H1 (cell line): ENCODE measurements at regions not wholly inside any gene's neighbourhood (a gene's known extent, or its start where the extent isn't known, plus 50 kb on each side); places are given as distances from the start of the nearest gene placed in this dataset.

ENCODE experiments used
- CTCF ChIA-PET: fragments of 300-600 bp; sonication (Branson Sonifier 250); formaldehyde crosslinking; loops from one replicate; lab custom pipeline; 2021; ENCODE audit not compliant: partially characterized antibody; lab: Charles Lee
- POLR2A ChIA-PET: fragments of 300-600 bp; sonication (Branson Sonifier 250); formaldehyde crosslinking; loops from one replicate; lab custom pipeline; 2021; ENCODE audit warnings: inconsistent platforms; ENCODE audit not compliant: partially characterized antibody; lab: Charles Lee
- DNase-seq, 2 experiments: peaks; one replicate each; pipeline versions ENCODE4 v3.0.0 to v3.0.0-alpha.2; 2010 to 2022; ENCODE audit warnings: low spot score in 2 of 2, low read depth in 1 of 2, mixed read lengths in 1 of 2
- FAIRE-seq: peaks from 2 replicates; lab custom pipeline; 2011; peaks lifted over from hg19 to GRCh38; lab: Jason Lieb, UNC
- H2AFZ ChIP-seq: 2 replicates; pipeline ENCODE4 v1.8.1; 2012; ENCODE audit warnings: low read length, inconsistent platforms
- H2AK5ac ChIP-seq: 2 replicates; pipeline ENCODE4 v1.6.1; 2013; ENCODE audit warnings: low read depth, low read length
- H2BK120ac ChIP-seq: replicated peaks from 2 replicates; pipeline ENCODE3; 2013; ENCODE audit warnings: low read depth, low read length, inconsistent platforms
- H2BK12ac ChIP-seq: 2 replicates; pipeline ENCODE4 v1.6.1; 2013; ENCODE audit warnings: low read depth, low read length
- H2BK15ac ChIP-seq: 2 replicates; pipeline ENCODE4 v1.6.1; 2013; ENCODE audit warnings: low read length
- H2BK20ac ChIP-seq: 2 replicates; pipeline ENCODE4 v1.6.1; 2013; ENCODE audit warnings: low read length
- H2BK5ac ChIP-seq: 2 replicates; pipeline ENCODE4 v1.6.1; 2013; ENCODE audit warnings: low read depth, low read length
- H3K14ac ChIP-seq: 2 replicates; pipeline ENCODE4 v1.6.1; 2013; ENCODE audit warnings: inconsistent platforms; ENCODE audit not compliant: insufficient read length
- H3K18ac ChIP-seq: 2 replicates; pipeline ENCODE4 v1.6.1; 2013; ENCODE audit warnings: low read length; ENCODE audit errors: extremely low read depth
- H3K23ac ChIP-seq: 2 replicates; pipeline ENCODE4 v1.6.1; 2013; ENCODE audit warnings: inconsistent platforms; ENCODE audit not compliant: insufficient read length
- H3K23me2 ChIP-seq: 2 replicates; pipeline ENCODE4 v1.6.1; 2013; ENCODE audit warnings: low read depth, low read length
- H3K27ac ChIP-seq: 2 replicates; pipeline ENCODE4 v1.6.1; 2011; ENCODE audit warnings: low read depth, low read length, inconsistent platforms
- H3K27me3 ChIP-seq, 4 experiments: replicated peaks in 1 of 4; 1 replicate in 1 of 4; 2 replicates in 3 of 4; pipeline versions ENCODE4 v1.6.1 to v1.8.1; 2011 to 2013; ENCODE audit warnings: low read length in 3 of 4, mild to moderate bottlenecking in 3 of 4, inconsistent platforms in 2 of 4, mixed read lengths in 2 of 4, moderate library complexity in 1 of 4; ENCODE audit not compliant: control insufficient read depth in 3 of 4, insufficient read depth in 3 of 4; ENCODE audit errors: extremely low read depth in 1 of 4
- H3K36me3 ChIP-seq, 4 experiments: 2 replicates each; pipeline versions ENCODE4 v1.6.1 to v1.8.1; 2011 to 2013; ENCODE audit warnings: mild to moderate bottlenecking in 4 of 4, low read length in 3 of 4, moderate library complexity in 2 of 4, control low read depth in 1 of 4, inconsistent platforms in 1 of 4; ENCODE audit not compliant: insufficient read depth in 4 of 4, control insufficient read depth in 2 of 4
- H3K4ac ChIP-seq: replicated peaks from 2 replicates; pipeline ENCODE3; 2013; ENCODE audit warnings: low read length, low read depth, mixed read lengths, inconsistent platforms; ENCODE audit not compliant: insufficient read length
- H3K4me1 ChIP-seq, 4 experiments: replicated peaks in 1 of 4; 1 replicate in 1 of 4; 2 replicates in 3 of 4; pipeline versions ENCODE4 v1.6.1 to v1.8.1; 2011 to 2013; ENCODE audit warnings: low read length in 3 of 4, inconsistent platforms in 2 of 4, mixed read lengths in 1 of 4; ENCODE audit not compliant: insufficient read depth in 4 of 4, control insufficient read depth in 3 of 4
- H3K4me2 ChIP-seq, 2 experiments: 2 replicates each; pipeline versions ENCODE4 v1.6.1 to v1.8.1; 2011 to 2013; ENCODE audit warnings: low read depth in 2 of 2, low read length in 2 of 2, control low read depth in 1 of 2, inconsistent platforms in 1 of 2, mild to moderate bottlenecking in 1 of 2; ENCODE audit not compliant: insufficient read depth in 1 of 2
- H3K4me3 ChIP-seq, 4 experiments: fragments of 200-600, 300-600 bp in 1 of 4; sonication (generic), shearing (Covaris generic), sonication (Bioruptor Twin) in 1 of 4; 2 replicates each; pipeline versions ENCODE4 v1.5.1 to v1.8.1; 2011 to 2016; ENCODE audit warnings: low read length in 4 of 4, low read depth in 3 of 4, control low read depth in 2 of 4, inconsistent platforms in 2 of 4, mild to moderate bottlenecking in 2 of 4, mixed read lengths in 1 of 4, moderate library complexity in 1 of 4; ENCODE audit not compliant: insufficient read depth in 2 of 4; ENCODE audit errors: extremely low read depth in 1 of 4
- H3K56ac ChIP-seq: replicated peaks from 2 replicates; pipeline ENCODE3; 2013; ENCODE audit warnings: low read depth, mild to moderate bottlenecking, mixed read lengths, low read length, inconsistent platforms; ENCODE audit not compliant: insufficient read length
- H3K79me1 ChIP-seq: 2 replicates; pipeline ENCODE4 v1.6.1; 2013; ENCODE audit warnings: low read depth, low read length, control low read depth
- H3K79me2 ChIP-seq, 2 experiments: 2 replicates each; pipeline versions ENCODE4 v1.6.1 to v1.8.1; 2012 to 2013; ENCODE audit warnings: low read length in 2 of 2, mild to moderate bottlenecking in 2 of 2, inconsistent platforms in 1 of 2; ENCODE audit not compliant: insufficient read depth in 2 of 2, control insufficient read depth in 1 of 2
- H3K9ac ChIP-seq, 4 experiments: replicated peaks in 1 of 4; 1 replicate in 1 of 4; 2 replicates in 3 of 4; pipeline versions ENCODE4 v1.6.1 to v1.8.1; 2011 to 2013; ENCODE audit warnings: low read depth in 3 of 4, low read length in 3 of 4, control low read depth in 2 of 4, mild to moderate bottlenecking in 2 of 4, moderate library complexity in 2 of 4, inconsistent platforms in 1 of 4; ENCODE audit errors: extremely low read depth in 1 of 4
- H3K9me3 ChIP-seq, 2 experiments: 2 replicates each; pipeline versions ENCODE4 v1.6.1 to v1.8.1; 2012 to 2013; ENCODE audit warnings: mild to moderate bottlenecking in 2 of 2, moderate library complexity in 2 of 2, control low read depth in 1 of 2, inconsistent platforms in 1 of 2, low read depth in 1 of 2, low read length in 1 of 2, mixed read lengths in 1 of 2; ENCODE audit not compliant: insufficient read depth in 2 of 2
- H4K20me1 ChIP-seq, 2 experiments: replicated peaks in 1 of 2; 2 replicates each; pipeline versions ENCODE3 to v1.8.1; 2011 to 2013; ENCODE audit warnings: inconsistent platforms in 2 of 2, low read length in 2 of 2, mild to moderate bottlenecking in 1 of 2; ENCODE audit not compliant: insufficient read depth in 2 of 2, control insufficient read depth in 1 of 2
- H4K5ac ChIP-seq: 2 replicates; pipeline ENCODE4 v1.6.1; 2013; ENCODE audit warnings: low read length, low read depth, mixed read lengths, inconsistent platforms; ENCODE audit not compliant: insufficient read length
- H4K8ac ChIP-seq: 2 replicates; pipeline ENCODE4 v1.8.0; 2013; ENCODE audit warnings: mild to moderate bottlenecking, moderate library complexity, low read length, inconsistent platforms; ENCODE audit not compliant: insufficient read depth; ENCODE audit errors: extremely low read depth
- H4K91ac ChIP-seq: replicated peaks from 2 replicates; pipeline ENCODE3; 2013; ENCODE audit warnings: low read length, mixed read lengths, inconsistent platforms; ENCODE audit not compliant: insufficient read length
- BRCA1 ChIP-seq: IDR thresholded peaks from 2 replicates; pipeline ENCODE4 v1.6.1; 2012; ENCODE audit warnings: low read depth, low read length, improper control_type of control experiment
- CEBPB ChIP-seq: IDR thresholded peaks from 2 replicates; pipeline ENCODE4 v1.6.1; 2012; ENCODE audit warnings: low read depth, low read length
- CHD1 ChIP-seq: IDR thresholded peaks from 2 replicates; pipeline ENCODE4 v1.6.1; 2012; ENCODE audit warnings: low read depth, low read length, improper control_type of control experiment
- CTBP2 ChIP-seq: IDR thresholded peaks from 2 replicates; pipeline ENCODE4 v1.7.0; 2011; ENCODE audit warnings: borderline replicate concordance, mild to moderate bottlenecking, moderate library complexity, mixed read lengths, low read length; ENCODE audit not compliant: insufficient read depth, insufficient read length
- EGR1 ChIP-seq: IDR thresholded peaks from 2 replicates; pipeline ENCODE4 v1.6.1; 2011; ENCODE audit warnings: low read depth, low read length, borderline replicate concordance
- EZH2 ChIP-seq: fragments of 200-600 bp; sonication (generic); IDR thresholded peaks from 2 replicates; pipeline ENCODE4 v1.7.1; 2012; ENCODE audit warnings: low read depth, mild to moderate bottlenecking, moderate library complexity, low read length, inconsistent platforms; ENCODE audit not compliant: severe bottlenecking
- FOSL1 ChIP-seq: IDR thresholded peaks from 2 replicates; pipeline ENCODE4 v1.6.1; 2011; ENCODE audit warnings: mild to moderate bottlenecking, low read depth, low read length, moderate library complexity; ENCODE audit not compliant: insufficient read depth
- KDM1A ChIP-seq: fragments of 200-600, 300-600 bp; sonication (generic); IDR thresholded peaks from 2 replicates; pipeline ENCODE4 v1.7.1; 2016; ENCODE audit warnings: mild to moderate bottlenecking, low read length, borderline replicate concordance
- KDM4A ChIP-seq: IDR thresholded peaks from one replicate; pipeline ENCODE4 v1.7.1; 2012; ENCODE audit warnings: low read depth, mild to moderate bottlenecking, moderate library complexity, low read length, inconsistent platforms; ENCODE audit not compliant: severe bottlenecking
- PHF8 ChIP-seq: fragments of 200-600 bp; sonication (generic); conservative IDR thresholded peaks from 2 replicates; pipeline ENCODE4 v1.7.1; 2012; ENCODE audit warnings: low read depth, mild to moderate bottlenecking, inconsistent platforms, low read length, moderate library complexity
- POLR2A ChIP-seq, 2 experiments: IDR thresholded peaks; 1 replicate in 1 of 2; 2 replicates in 1 of 2; pipeline ENCODE4 v1.6.1; 2011; ENCODE audit warnings: low read depth in 2 of 2, low read length in 2 of 2, mild to moderate bottlenecking in 2 of 2; ENCODE audit errors: control extremely low read depth in 1 of 2
- RFX5 ChIP-seq: IDR thresholded peaks from 2 replicates; pipeline ENCODE4 v1.6.1; 2011; ENCODE audit warnings: low read depth, low read length, improper control_type of control experiment, borderline replicate concordance
- TEAD4 ChIP-seq: IDR thresholded peaks from 2 replicates; pipeline ENCODE4 v1.6.1; 2012; ENCODE audit warnings: low read depth, low read length, inconsistent platforms, mixed read lengths
- WGBS, 2 experiments: shearing (Covaris generic) in 1 of 2; methylation state at CpG; one replicate each; pipeline versions ENCODE4 v1.1.6 to v1.1.7; 2013 to 2015; ENCODE audit warnings: low lambda C conversion rate in 2 of 2, mixed read lengths in 2 of 2, inconsistent platforms in 1 of 2, low coverage in 1 of 2, missing lambda C conversion rate in 1 of 2; ENCODE audit not compliant: insufficient replicate concordance in 2 of 2, insufficient coverage in 1 of 2, insufficient read length in 1 of 2; ENCODE audit errors: extremely low coverage in 1 of 2, missing lambda C conversion rate in 1 of 2; 5-methylcytosine and 5-hydroxymethylcytosine counted together

DNA sequence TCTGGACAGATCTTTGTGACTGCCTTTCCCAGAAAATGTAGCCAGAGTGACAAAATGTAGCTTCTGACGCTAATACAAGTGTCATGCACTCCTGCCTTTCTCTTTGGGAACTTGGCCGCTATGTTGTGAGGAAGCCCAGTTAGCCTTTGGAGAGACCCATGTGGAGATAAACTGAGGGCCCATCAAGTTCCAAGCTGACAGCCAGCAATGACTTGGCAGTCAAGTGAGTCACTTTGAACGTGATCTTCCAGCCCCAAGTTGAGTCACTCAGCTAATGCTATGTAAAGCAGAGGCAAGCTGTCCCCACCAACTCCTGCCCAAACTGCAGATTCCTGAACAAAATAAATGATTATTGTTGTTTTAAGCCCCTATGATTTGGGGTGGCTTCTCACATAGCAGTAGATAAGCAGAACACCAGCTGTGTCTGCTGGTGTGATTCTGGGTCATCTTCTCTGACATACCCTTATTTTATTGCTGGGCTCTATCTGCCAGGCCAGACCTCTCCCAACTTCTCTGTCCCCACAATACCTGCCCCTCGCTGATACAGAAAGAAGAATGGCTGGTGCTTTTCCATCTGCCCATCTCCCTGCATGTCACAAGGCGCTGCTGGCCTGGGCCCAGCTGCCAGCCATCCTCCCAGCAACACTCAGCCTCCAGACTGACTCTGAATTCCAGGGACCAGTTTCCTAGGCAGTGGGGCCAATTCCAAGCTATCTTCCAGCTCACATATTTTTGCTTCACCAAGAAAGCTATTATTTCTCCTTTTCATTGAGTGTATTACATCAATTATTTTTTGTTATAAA is 274.8 kb downstream of the LRFN2 start:
- TF ChIP-seq PHF8 (no peak), TEAD4 (no peak), EZH2 (no peak), FOSL1 (no peak), RFX5 (no peak), EGR1 (no peak), BRCA1 (no peak), KDM1A (no peak), CEBPB (no peak), CHD1 (no peak), KDM4A (no peak), POLR2A (IDR thresholded peaks at IDR 0.05; ENCODE audit: control extremely low read depth in 1 of 2, low read depth in 2 of 2, low read length in 2 of 2) (no peak), CTBP2 (no peak)
- H2BK5ac ChIP-seq: no peak overlapping the region
- no peak overlapping the region for H2BK120ac ChIP-seq
- H3K23ac ChIP-seq: no peak overlapping the region
- H4K20me1 ChIP-seq: no peaks in the 10 kb centered on the region
- FAIRE-seq (no peak), DNase-seq (no peak)
- H3K27me3 ChIP-seq: no peaks in the 10 kb centered on the region
- 92% methylated on average over 5 of the region's 5 CpGs; no CpG with 5 or more reads in 1 of the 2 experiments for WGBS, 2 experiments
- no peak overlapping the region for H3K9ac ChIP-seq
- no peak overlapping the region for H4K91ac ChIP-seq
- no peak overlapping the region for H2AFZ ChIP-seq
- H4K5ac ChIP-seq: no peak overlapping the region
- no peak overlapping the region for H3K27ac ChIP-seq
- ChIA-PET CTCF (interaction anchor here (0.7 to 2.5 kb wide), 11 partner anchors 10 to 333 kb away, joined by 3 to 7 read pairs (median 4); no protein-coding TSS in a partner anchor), POLR2A (interaction anchor here (1.6 kb wide), 1 partner anchor 11 kb away, joined by 3 read pairs; no protein-coding TSS in a partner anchor)
- H3K14ac ChIP-seq: no peak overlapping the region
- no peak overlapping the region for H3K18ac ChIP-seq
- no peak overlapping the region for H3K56ac ChIP-seq
- no peak overlapping the region for H3K4ac ChIP-seq
- H3K4me3 ChIP-seq: no peak overlapping the region
- H3K9me3 ChIP-seq: no peaks in the 10 kb centered on the region
- H3K4me2 ChIP-seq: no peak overlapping the region
- no peaks in the 10 kb centered on the region for H3K79me2 ChIP-seq
- no peaks in the 10 kb centered on the region for H3K36me3 ChIP-seq
- H2AK5ac ChIP-seq: no peak overlapping the region
- no peak overlapping the region for H2BK20ac ChIP-seq
- no peaks in the 10 kb centered on the region for H3K79me1 ChIP-seq
- no peak overlapping the region for H4K8ac ChIP-seq
- no peaks in the 10 kb centered on the region; the same call in 1 of the 2 replicates for H3K23me2 ChIP-seq
- H2BK12ac ChIP-seq: no peak overlapping the region
- peaks cover 0 to 5% (median 1%) of the 10 kb centered on the region in 4 experiments; a peak in 2 of 7 replicates for H3K4me1 ChIP-seq
- no peak overlapping the region for H2BK15ac ChIP-seq
